ENCODE measurements at regions not wholly inside any gene's neighbourhood (a gene's known extent, or its start where the extent isn't known, plus 50 kb on each side); places are given as distances from the start of the nearest gene placed in this dataset.

GRCh38 chr5:57106661-57107060, 67.2 kb upstream of the GPBP1 start:
- no peak overlapping the region for H2BK5ac ChIP-seq (ENCODE audit: low read length)
- no peaks in the 10 kb centered on the region for H3K79me2 ChIP-seq (ENCODE audit: control insufficient read depth, insufficient read depth, low read length)
- WGBS (ENCODE audit: extremely low coverage, insufficient coverage, low lambda C conversion rate): no CpG with 5 or more reads among the region's 2 CpGs
- H3K4me3 ChIP-seq (ENCODE audit: low read length): no peak overlapping the region
- no peak overlapping the region for H3K18ac ChIP-seq (ENCODE audit: low read length)
- no peak overlapping the region for H4K5ac ChIP-seq (ENCODE audit: low read length)
- no peak overlapping the region for H3K4ac ChIP-seq (ENCODE audit: low read depth, low read length)
- no peak overlapping the region for H2BK15ac ChIP-seq (replicated peaks; ENCODE audit: low read depth)
- DNase-seq: no peak
- H3K4me1 ChIP-seq (ENCODE audit: control insufficient read depth, low read depth, low read length): no peaks in the 10 kb centered on the region
- H2AK5ac ChIP-seq (ENCODE audit: low read length): no peak overlapping the region
- H3K9ac ChIP-seq (ENCODE audit: low read length): no peak overlapping the region
- no peaks in the 10 kb centered on the region for H3K79me1 ChIP-seq (ENCODE audit: low read length)
- no peak overlapping the region for H3K23ac ChIP-seq (ENCODE audit: low read length)
- H4K8ac ChIP-seq (ENCODE audit: low read depth, low read length): no peak overlapping the region
- no peak overlapping the region for H3K4me2 ChIP-seq (ENCODE audit: low read length)
- no peak overlapping the region for H3K27ac ChIP-seq (ENCODE audit: low read depth, low read length)
- H3K27me3 ChIP-seq (ENCODE audit: insufficient read depth, low read length, poor library complexity): no peaks in the 10 kb centered on the region
- H2BK120ac ChIP-seq (ENCODE audit: low read depth, low read length): no peak overlapping the region
- no peak overlapping the region for H3K56ac ChIP-seq (ENCODE audit: low read length)
- H3K36me3 ChIP-seq (ENCODE audit: control insufficient read depth, insufficient read depth, low read length): no peaks in the 10 kb centered on the region

- Histone ChIP-seq H3K18ac (ENCODE audit: low read length) (no peak overlapping the region), H3K4me2 (ENCODE audit: low read length) (no peak overlapping the region), H3K56ac (ENCODE audit: low read length) (no peak overlapping the region), H3K23ac (ENCODE audit: low read length) (no peak overlapping the region), H4K8ac (ENCODE audit: low read depth, low read length) (no peak overlapping the region), H3K4me1 (ENCODE audit: control insufficient read depth, low read depth, low read length) (no peaks in the 10 kb centered on the region), H3K4me3 (ENCODE audit: low read length) (no peak overlapping the region), H3K4ac (ENCODE audit: low read depth, low read length) (no peak overlapping the region), H3K79me1 (ENCODE audit: low read length) (no peaks in the 10 kb centered on the region), H2BK120ac (ENCODE audit: low read depth, low read length) (no peak overlapping the region), H3K27ac (ENCODE audit: low read depth, low read length) (no peak overlapping the region), H3K36me3 (ENCODE audit: control insufficient read depth, insufficient read depth, low read length) (no peaks in the 10 kb centered on the region), H3K9ac (ENCODE audit: low read length) (no peak overlapping the region), H3K27me3 (ENCODE audit: insufficient read depth, low read length, poor library complexity) (no peaks in the 10 kb centered on the region), H2AK5ac (ENCODE audit: low read length) (no peak overlapping the region), H3K79me2 (ENCODE audit: control insufficient read depth, insufficient read depth, low read length) (no peaks in the 10 kb centered on the region), H4K5ac (ENCODE audit: low read length) (no peak overlapping the region), H2BK5ac (ENCODE audit: low read length) (no peak overlapping the region), H2BK15ac (replicated peaks; ENCODE audit: low read depth) (no peak overlapping the region)
- DNase-seq: no peak
- whole genome bisulfite sequencing (ENCODE audit: extremely low coverage, insufficient coverage, low lambda C conversion rate): no CpG with 5 or more reads among the region's 2 CpGs
Observed at GRCh38 chr5:57111993-57112392, 61.9 kb upstream of the GPBP1 start.

GRCh38 chr5:57113481-57113880, 60.4 kb upstream of the GPBP1 start:
- H3K9ac ChIP-seq (ENCODE audit: low read length): no peak overlapping the region
- H3K79me2 ChIP-seq (ENCODE audit: control insufficient read depth, insufficient read depth, low read length): no peaks in the 10 kb centered on the region
- H3K36me3 ChIP-seq (ENCODE audit: control insufficient read depth, insufficient read depth, low read length): no peaks in the 10 kb centered on the region
- H3K18ac ChIP-seq (ENCODE audit: low read length): no peak overlapping the region
- H3K27ac ChIP-seq (ENCODE audit: low read depth, low read length): no peak overlapping the region
- no peak overlapping the region for H4K8ac ChIP-seq (ENCODE audit: low read depth, low read length)
- no peak overlapping the region for H2BK120ac ChIP-seq (ENCODE audit: low read depth, low read length)
- H3K4me2 ChIP-seq (ENCODE audit: low read length): no peak overlapping the region
- no peak for DNase-seq
- no peaks in the 10 kb centered on the region for H3K79me1 ChIP-seq (ENCODE audit: low read length)
- H3K23ac ChIP-seq (ENCODE audit: low read length): no peak overlapping the region
- no peak overlapping the region for H2BK5ac ChIP-seq (ENCODE audit: low read length)
- H2AK5ac ChIP-seq (ENCODE audit: low read length): no peak overlapping the region
- no peak overlapping the region for H3K56ac ChIP-seq (ENCODE audit: low read length)
- H2BK15ac ChIP-seq (replicated peaks; ENCODE audit: low read depth): no peak overlapping the region
- H3K27me3 ChIP-seq (ENCODE audit: insufficient read depth, low read length, poor library complexity): no peaks in the 10 kb centered on the region
- no peak overlapping the region for H3K4me3 ChIP-seq (ENCODE audit: low read length)
- H4K5ac ChIP-seq (ENCODE audit: low read length): no peak overlapping the region
- no peaks in the 10 kb centered on the region for H3K4me1 ChIP-seq (ENCODE audit: control insufficient read depth, low read depth, low read length)
- H3K4ac ChIP-seq (ENCODE audit: low read depth, low read length): no peak overlapping the region

- no peak overlapping the region for H3K27ac ChIP-seq (ENCODE audit: low read depth, low read length)
- no peaks in the 10 kb centered on the region for H3K79me1 ChIP-seq (ENCODE audit: low read length)
- H2BK120ac ChIP-seq (ENCODE audit: low read depth, low read length): no peak overlapping the region
- H3K9ac ChIP-seq (ENCODE audit: low read length): no peak overlapping the region
- no peak overlapping the region for H3K18ac ChIP-seq (ENCODE audit: low read length)
- H3K4me1 ChIP-seq (ENCODE audit: control insufficient read depth, low read depth, low read length): no peaks in the 10 kb centered on the region
- H3K4me2 ChIP-seq (ENCODE audit: low read length): no peak overlapping the region
- H2BK5ac ChIP-seq (ENCODE audit: low read length): no peak overlapping the region
- no CpG with 5 or more reads among the region's 1 CpG for WGBS (ENCODE audit: extremely low coverage, insufficient coverage, low lambda C conversion rate)
- H3K4ac ChIP-seq (ENCODE audit: low read depth, low read length): no peak overlapping the region
- no peak overlapping the region for H3K4me3 ChIP-seq (ENCODE audit: low read length)
- H2BK15ac ChIP-seq (replicated peaks; ENCODE audit: low read depth): no peak overlapping the region
- no peak overlapping the region for H4K5ac ChIP-seq (ENCODE audit: low read length)
- no peak overlapping the region for H3K23ac ChIP-seq (ENCODE audit: low read length)
- DNase-seq: no peak
- no peak overlapping the region for H3K56ac ChIP-seq (ENCODE audit: low read length)
- no peaks in the 10 kb centered on the region for H3K79me2 ChIP-seq (ENCODE audit: control insufficient read depth, insufficient read depth, low read length)
- no peaks in the 10 kb centered on the region for H3K27me3 ChIP-seq (ENCODE audit: insufficient read depth, low read length, poor library complexity)
- no peaks in the 10 kb centered on the region for H3K36me3 ChIP-seq (ENCODE audit: control insufficient read depth, insufficient read depth, low read length)
- no peak overlapping the region for H2AK5ac ChIP-seq (ENCODE audit: low read length)
- no peak overlapping the region for H4K8ac ChIP-seq (ENCODE audit: low read depth, low read length)
Observed at GRCh38 chr5:57117596-57117995, 56.3 kb upstream of the GPBP1 start.

- no peaks in the 10 kb centered on the region for H3K4me1 ChIP-seq (ENCODE audit: control insufficient read depth, low read depth, low read length)
- H2BK120ac ChIP-seq (ENCODE audit: low read depth, low read length): no peak overlapping the region
- H3K79me2 ChIP-seq (ENCODE audit: control insufficient read depth, insufficient read depth, low read length): no peaks in the 10 kb centered on the region
- H3K79me1 ChIP-seq (ENCODE audit: low read length): no peaks in the 10 kb centered on the region
- no peak overlapping the region for H3K4me3 ChIP-seq (ENCODE audit: low read length)
- no peak for DNase-seq
- no peak overlapping the region for H3K9ac ChIP-seq (ENCODE audit: low read length)
- H3K18ac ChIP-seq (ENCODE audit: low read length): no peak overlapping the region
- H4K5ac ChIP-seq (ENCODE audit: low read length): no peak overlapping the region
- no peak overlapping the region for H2AK5ac ChIP-seq (ENCODE audit: low read length)
- no peaks in the 10 kb centered on the region for H3K36me3 ChIP-seq (ENCODE audit: control insufficient read depth, insufficient read depth, low read length)
- no peak overlapping the region for H3K56ac ChIP-seq (ENCODE audit: low read length)
- no peak overlapping the region for H2BK15ac ChIP-seq (replicated peaks; ENCODE audit: low read depth)
- no CpG with 5 or more reads among the region's 3 CpGs for WGBS (ENCODE audit: extremely low coverage, insufficient coverage, low lambda C conversion rate)
- H4K8ac ChIP-seq (ENCODE audit: low read depth, low read length): no peak overlapping the region
- H3K4me2 ChIP-seq (ENCODE audit: low read length): no peak overlapping the region
- H3K4ac ChIP-seq (ENCODE audit: low read depth, low read length): no peak overlapping the region
- no peak overlapping the region for H3K27ac ChIP-seq (ENCODE audit: low read depth, low read length)
- no peak overlapping the region for H3K23ac ChIP-seq (ENCODE audit: low read length)
- H2BK5ac ChIP-seq (ENCODE audit: low read length): no peak overlapping the region
- H3K27me3 ChIP-seq (ENCODE audit: insufficient read depth, low read length, poor library complexity): no peaks in the 10 kb centered on the region
Observed at GRCh38 chr5:57119031-57119430, 54.8 kb upstream of the GPBP1 start.

DNA sequence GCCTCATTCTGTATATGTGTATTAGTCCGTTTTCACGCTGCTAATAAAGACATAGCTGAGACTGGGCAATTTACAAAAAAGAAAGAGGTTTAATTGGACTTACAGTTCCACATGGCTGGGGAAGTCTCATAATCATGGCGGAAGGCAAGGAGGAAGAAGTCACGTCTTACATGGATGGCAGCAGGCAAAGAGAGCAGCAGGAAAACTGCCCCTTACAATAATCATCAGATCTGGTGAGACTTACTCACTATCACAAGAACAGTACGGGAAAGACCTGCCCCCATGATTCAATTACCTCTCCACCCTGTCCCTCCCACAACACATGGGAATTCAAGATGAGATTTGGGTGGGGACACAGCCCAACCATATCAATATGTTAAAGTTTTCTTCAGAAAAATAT, 49.8 kb upstream of the GPBP1 start:
- H3K4me2 ChIP-seq (ENCODE audit: low read length): no peak overlapping the region
- no peaks in the 10 kb centered on the region for H3K79me2 ChIP-seq (ENCODE audit: control insufficient read depth, insufficient read depth, low read length)
- no peak for DNase-seq
- no peak overlapping the region for H3K18ac ChIP-seq (ENCODE audit: low read length)
- no peak overlapping the region for H2AK5ac ChIP-seq (ENCODE audit: low read length)
- H4K5ac ChIP-seq (ENCODE audit: low read length): no peak overlapping the region
- no peak overlapping the region for H3K9ac ChIP-seq (ENCODE audit: low read length)
- no peak overlapping the region for H3K23ac ChIP-seq (ENCODE audit: low read length)
- no peak overlapping the region for H2BK120ac ChIP-seq (ENCODE audit: low read depth, low read length)
- H3K27me3 ChIP-seq (ENCODE audit: insufficient read depth, low read length, poor library complexity): no peaks in the 10 kb centered on the region
- no peaks in the 10 kb centered on the region for H3K79me1 ChIP-seq (ENCODE audit: low read length)
- H4K8ac ChIP-seq (ENCODE audit: low read depth, low read length): no peak overlapping the region
- no peak overlapping the region for H3K56ac ChIP-seq (ENCODE audit: low read length)
- no CpG with 5 or more reads among the region's 5 CpGs for WGBS (ENCODE audit: extremely low coverage, insufficient coverage, low lambda C conversion rate)
- H3K4me1 ChIP-seq (ENCODE audit: control insufficient read depth, low read depth, low read length): no peaks in the 10 kb centered on the region
- no peak overlapping the region for H3K4me3 ChIP-seq (ENCODE audit: low read length)
- H2BK15ac ChIP-seq (replicated peaks; ENCODE audit: low read depth): no peak overlapping the region
- H3K4ac ChIP-seq (ENCODE audit: low read depth, low read length): no peak overlapping the region
- H3K36me3 ChIP-seq (ENCODE audit: control insufficient read depth, insufficient read depth, low read length): no peaks in the 10 kb centered on the region
- no peak overlapping the region for H2BK5ac ChIP-seq (ENCODE audit: low read length)
- no peak overlapping the region for H3K27ac ChIP-seq (ENCODE audit: low read depth, low read length)

All from mesendoderm (in vitro differentiated cells).